ENCODE measurements at regions not wholly inside any gene's neighbourhood (a gene's known extent, or its start where the extent isn't known, plus 50 kb on each side); places are given as distances from the start of the nearest gene placed in this dataset.

- TF ChIP-seq ZBTB42 (CRISPR knock-in tag; IDR thresholded peaks at IDR 0.05): no peak
- no peak for TF ChIP-seq ZKSCAN5 (CRISPR knock-in tag; IDR thresholded peaks at IDR 0.05)
- no peak for TF ChIP-seq ZNF335 (CRISPR knock-in tag; IDR thresholded peaks at IDR 0.05)
- TF ChIP-seq PLSCR1 (CRISPR knock-in tag; IDR thresholded peaks at IDR 0.05; ENCODE audit: borderline replicate concordance): no peak
- TF ChIP-seq, protein P1, sequence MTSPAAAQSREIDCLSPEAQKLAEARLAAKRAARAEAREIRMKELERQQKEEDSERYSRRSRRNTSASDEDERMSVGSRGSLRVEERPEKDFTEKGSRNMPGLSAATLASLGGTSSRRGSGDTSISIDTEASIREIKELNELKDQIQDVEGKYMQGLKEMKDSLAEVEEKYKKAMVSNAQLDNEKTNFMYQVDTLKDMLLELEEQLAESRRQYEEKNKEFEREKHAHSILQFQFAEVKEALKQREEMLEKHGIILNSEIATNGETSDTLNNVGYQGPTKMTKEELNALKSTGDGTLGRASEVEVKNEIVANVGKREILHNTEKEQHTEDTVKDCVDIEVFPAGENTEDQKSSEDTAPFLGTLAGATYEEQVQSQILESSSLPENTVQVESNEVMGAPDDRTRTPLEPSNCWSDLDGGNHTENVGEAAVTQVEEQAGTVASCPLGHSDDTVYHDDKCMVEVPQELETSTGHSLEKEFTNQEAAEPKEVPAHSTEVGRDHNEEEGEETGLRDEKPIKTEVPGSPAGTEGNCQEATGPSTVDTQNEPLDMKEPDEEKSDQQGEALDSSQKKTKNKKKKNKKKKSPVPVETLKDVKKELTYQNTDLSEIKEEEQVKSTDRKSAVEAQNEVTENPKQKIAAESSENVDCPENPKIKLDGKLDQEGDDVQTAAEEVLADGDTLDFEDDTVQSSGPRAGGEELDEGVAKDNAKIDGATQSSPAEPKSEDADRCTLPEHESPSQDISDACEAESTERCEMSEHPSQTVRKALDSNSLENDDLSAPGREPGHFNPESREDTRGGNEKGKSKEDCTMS (CRISPR knock-in tag; conservative IDR thresholded peaks at IDR 0.05): no peak
- TF ChIP-seq ZSCAN21 (CRISPR knock-in tag; IDR thresholded peaks at IDR 0.05; ENCODE audit: borderline replicate concordance): no peak
- TF ChIP-seq, protein P2, sequence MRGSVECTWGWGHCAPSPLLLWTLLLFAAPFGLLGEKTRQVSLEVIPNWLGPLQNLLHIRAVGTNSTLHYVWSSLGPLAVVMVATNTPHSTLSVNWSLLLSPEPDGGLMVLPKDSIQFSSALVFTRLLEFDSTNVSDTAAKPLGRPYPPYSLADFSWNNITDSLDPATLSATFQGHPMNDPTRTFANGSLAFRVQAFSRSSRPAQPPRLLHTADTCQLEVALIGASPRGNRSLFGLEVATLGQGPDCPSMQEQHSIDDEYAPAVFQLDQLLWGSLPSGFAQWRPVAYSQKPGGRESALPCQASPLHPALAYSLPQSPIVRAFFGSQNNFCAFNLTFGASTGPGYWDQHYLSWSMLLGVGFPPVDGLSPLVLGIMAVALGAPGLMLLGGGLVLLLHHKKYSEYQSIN (CRISPR knock-in tag; IDR thresholded peaks at IDR 0.05; ENCODE audit: borderline replicate concordance): no peak
- no peak for TF ChIP-seq NFIB (CRISPR knock-in tag; IDR thresholded peaks at IDR 0.05; ENCODE audit: borderline replicate concordance)
- no peak for TF ChIP-seq GATAD1 (CRISPR knock-in tag; IDR thresholded peaks at IDR 0.05)
- DNase-seq (ENCODE audit: low spot score) (no peak), FAIRE-seq (no peak), ATAC-seq (no peak)
- in situ Hi-C loops (cut with HindIII; ENCODE audit: extremely low pct_ligation_motif_present, low pct_unique_long_range_greater_than_20kb): no loop called here
- ChIA-PET POLR2A (no interaction called here), CTCF (ENCODE audit: low intra/inter-chr PET ratio, low total read pairs) (no interaction called here)
- Histone ChIP-seq H3K9me3 (ENCODE audit: low read length) (no peaks in the 10 kb centered on the region), H4K20me1 (ENCODE audit: insufficient read depth, low read length) (no peaks in the 10 kb centered on the region), H2AFZ (ENCODE audit: low read length) (no peak overlapping the region), H3K4me2 (ENCODE audit: low read depth, low read length) (no peak overlapping the region), H3K4me1 (ENCODE audit: insufficient read depth, low read length) (no peaks in the 10 kb centered on the region), H3K4me3 (replicated peaks in 1 of 3; ENCODE audit: insufficient read depth in 1 of 3, low read depth in 2 of 3, low read length in 3 of 3) (no peak overlapping the region), H3K9ac (ENCODE audit: insufficient read depth, low read depth, low read length) (no peak overlapping the region), H3K27ac (ENCODE audit: extremely low read length, insufficient read depth, low read length) (no peak overlapping the region), H3K36me3 (replicated peaks in 1 of 2; ENCODE audit: control insufficient read depth in 1 of 2, insufficient read depth in 2 of 2, low read length in 2 of 2) (no peaks in the 10 kb centered on the region), H3K27me3 (ENCODE audit: control insufficient read depth in 1 of 2, insufficient read depth in 2 of 2, low read length in 2 of 2) (no peaks in the 10 kb centered on the region), H3K79me2 (ENCODE audit: insufficient read depth, low read length) (no peaks in the 10 kb centered on the region)
- intact Hi-C loops (cut with micrococcal nuclease; ENCODE audit: unreplicated experiment): no loop called here
- no TSS peak for BruUV-seq (replicated peaks)
- WGBS (ENCODE audit: low lambda C conversion rate): 85% methylated on average over 1 of the region's 1 CpG
Observed at GRCh38 chr4:13261486-13262257, 222.5 kb downstream of the RAB28 start.

Measured in HepG2 (cell line).